HEK293T (cell line): ENCODE measurements at regions not wholly inside any gene's neighbourhood (a gene's known extent, or its start where the extent isn't known, plus 50 kb on each side); places are given as distances from the start of the nearest gene placed in this dataset.

Experiments used
- ARNT ChIP-seq: fragments of 450-650 bp; IDR thresholded peaks from 2 replicates; pipeline ENCODE4 v1.6.1; 2017; ENCODE audit warnings: mild to moderate bottlenecking
- BHLHE40 ChIP-seq: fragments of 450-650 bp; IDR thresholded peaks from 2 replicates; pipeline ENCODE4 v1.6.1; 2016; ENCODE audit warnings: mild to moderate bottlenecking, moderate library complexity, borderline replicate concordance
- CTBP1 ChIP-seq: fragments of 450-650 bp; IDR thresholded peaks from 2 replicates; pipeline ENCODE4 v1.6.1; 2016; ENCODE audit warnings: borderline replicate concordance
- ELF4 ChIP-seq: fragments of 450-650 bp; IDR thresholded peaks from 2 replicates; pipeline ENCODE4 v1.6.1; 2017; ENCODE audit warnings: antibody characterized with exemption
- FOXA1 ChIP-seq: fragments of 450-650 bp; IDR thresholded peaks from 2 replicates; pipeline ENCODE4 v1.6.1; 2016; ENCODE audit warnings: mild to moderate bottlenecking
- FOXK2 ChIP-seq: fragments of 450-650 bp; IDR thresholded peaks from 2 replicates; pipeline ENCODE4 v1.6.1; 2016; ENCODE audit warnings: mild to moderate bottlenecking
- FOXM1 ChIP-seq: fragments of 450-650 bp; IDR thresholded peaks from 2 replicates; pipeline ENCODE4 v1.6.1; 2017; ENCODE audit warnings: mild to moderate bottlenecking, borderline replicate concordance
- HDGF ChIP-seq: fragments of 450-650 bp; IDR thresholded peaks from 2 replicates; pipeline ENCODE4 v1.6.1; 2017; ENCODE audit warnings: antibody characterized with exemption, borderline replicate concordance
- L3MBTL2 ChIP-seq: fragments of 450-650 bp; conservative IDR thresholded peaks from 2 replicates; pipeline ENCODE4 v1.6.1; 2016; ENCODE audit warnings: mild to moderate bottlenecking
- LEF1 ChIP-seq: fragments of 450-650 bp; IDR thresholded peaks from 2 replicates; pipeline ENCODE4 v1.6.1; 2017; ENCODE audit warnings: mild to moderate bottlenecking, borderline replicate concordance
- PKNOX1 ChIP-seq: fragments of 450-650 bp; IDR thresholded peaks from 2 replicates; pipeline ENCODE4 v1.6.1; 2016
- SP1 ChIP-seq: fragments of 450-650 bp; IDR thresholded peaks from 2 replicates; pipeline ENCODE4 v1.6.1; 2017
- SUZ12 ChIP-seq: fragments of 450-650 bp; IDR thresholded peaks from 2 replicates; pipeline ENCODE4 v1.6.1; 2016; ENCODE audit warnings: mild to moderate bottlenecking
- ZNF384 ChIP-seq: fragments of 450-650 bp; IDR thresholded peaks from 2 replicates; pipeline ENCODE4 v1.6.1; 2016

GRCh38 chr1:14136881-14137280, 436.9 kb downstream of the PRDM2 start:
- TF ChIP-seq HDGF (no peak), FOXK2 (no peak), BHLHE40 (no peak), ZNF384 (no peak), ARNT (no peak), FOXA1 (no peak), PKNOX1 (no peak), SUZ12 (no peak), SP1 (no peak), LEF1 (no peak), FOXM1 (no peak), L3MBTL2 (no peak), ELF4 (no peak), CTBP1 (no peak)
